HG03460 (cell line): ENCODE measurements at regions not wholly inside any gene's neighbourhood (a gene's known extent, or its start where the extent isn't known, plus 50 kb on each side); places are given as distances from the start of the nearest gene placed in this dataset.
"Not testable (repeated sequence)": the region's sequence is repeated elsewhere in the genome, so short reads cannot be mapped to it uniquely, and the experiment has no call there.

Source experiments
- ATAC-seq: cut with Tn5 transposase; IDR thresholded peaks from one replicate; pipeline ENCODE4 v1.9.1; 2021; ENCODE audit not compliant: unreplicated experiment

DNA sequence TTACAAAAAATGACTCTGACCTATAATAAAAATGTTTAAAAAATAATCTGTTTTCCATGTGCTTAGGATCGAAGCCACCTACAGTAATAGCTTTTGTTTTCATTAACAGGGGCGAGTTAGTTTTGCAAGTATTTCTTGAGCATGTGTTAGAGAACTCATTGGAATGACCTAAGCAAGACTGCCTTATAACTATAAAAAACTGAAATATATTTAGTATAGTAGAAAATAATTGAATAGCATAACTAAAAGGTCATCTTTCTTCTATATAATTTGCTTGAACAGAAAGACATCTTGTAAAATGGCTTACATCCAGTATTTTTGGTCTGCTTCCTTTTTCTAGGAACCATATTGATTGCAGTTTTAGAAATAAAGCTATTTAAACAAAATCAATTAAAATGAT lies 241.5 kb upstream of the NRIP1 start:
- no peak for ATAC-seq

DNA sequence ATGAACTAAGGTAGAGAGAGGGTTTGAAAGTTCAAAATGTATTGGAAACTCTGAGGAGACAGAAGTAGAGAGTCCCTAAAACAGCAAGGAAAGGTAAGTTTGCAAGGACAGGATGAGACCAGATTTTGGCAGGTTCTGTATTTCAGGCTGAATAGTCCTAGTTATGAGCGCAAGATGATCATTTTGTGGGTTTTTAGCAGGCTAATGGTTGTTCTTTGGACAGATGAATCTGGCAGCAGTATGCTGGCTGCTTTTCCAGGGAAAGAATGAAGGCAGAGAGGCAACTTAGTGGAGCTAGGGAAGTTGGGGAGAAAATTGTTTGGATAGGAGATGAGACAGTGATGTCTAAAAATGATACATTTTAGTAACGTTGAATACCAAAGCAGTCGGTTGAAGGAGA lies 243.5 kb upstream of the NRIP1 start:
- ATAC-seq, result no peak

DNA sequence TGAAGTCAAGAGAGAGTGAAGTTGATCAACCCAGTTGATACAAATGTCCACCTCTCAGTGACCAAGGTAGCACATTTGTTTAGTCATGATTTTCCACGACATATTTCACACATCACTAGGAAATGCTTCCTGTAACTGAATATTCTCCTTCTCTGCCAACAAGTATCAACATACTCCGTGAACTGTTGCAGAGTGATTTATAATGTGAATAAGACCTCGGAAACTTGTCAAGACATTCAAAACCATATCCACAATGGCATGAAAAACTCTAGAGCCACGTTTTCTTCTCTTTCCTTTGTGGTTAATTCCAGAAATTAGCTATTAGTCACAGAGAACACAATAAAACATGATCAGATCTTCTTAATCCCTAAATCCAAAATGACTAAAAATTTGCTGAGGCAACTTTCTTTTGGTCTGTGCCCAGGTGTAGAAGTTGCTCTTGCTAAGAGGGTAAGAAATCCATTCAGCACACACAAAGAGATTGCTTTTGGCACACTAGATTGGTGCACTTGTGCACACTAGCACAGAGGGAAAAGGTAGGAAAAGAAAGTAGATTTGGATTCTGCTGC lies 244.3 kb upstream of the NRIP1 start:
- ATAC-seq, result no peak

DNA sequence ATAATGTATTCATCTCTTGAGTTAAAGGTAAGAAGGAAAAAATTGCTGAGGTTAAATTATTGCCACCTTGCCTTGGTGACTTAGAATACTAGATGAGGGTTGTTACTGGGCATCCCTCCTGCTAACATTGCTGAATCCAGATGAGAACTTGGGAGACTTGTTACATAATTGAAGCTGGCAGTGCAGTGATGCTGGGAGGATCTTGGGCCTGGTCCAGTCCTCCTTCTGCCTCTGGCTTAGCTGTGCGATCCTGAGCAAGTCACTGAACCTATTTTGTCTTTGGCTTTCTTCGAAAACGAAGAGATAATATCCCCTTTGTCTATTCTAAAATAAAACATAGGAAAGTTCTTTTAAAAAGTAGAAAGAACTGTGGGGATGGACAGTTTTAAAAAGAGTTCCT lies 244.9 kb upstream of the NRIP1 start:
- no peak for ATAC-seq

DNA sequence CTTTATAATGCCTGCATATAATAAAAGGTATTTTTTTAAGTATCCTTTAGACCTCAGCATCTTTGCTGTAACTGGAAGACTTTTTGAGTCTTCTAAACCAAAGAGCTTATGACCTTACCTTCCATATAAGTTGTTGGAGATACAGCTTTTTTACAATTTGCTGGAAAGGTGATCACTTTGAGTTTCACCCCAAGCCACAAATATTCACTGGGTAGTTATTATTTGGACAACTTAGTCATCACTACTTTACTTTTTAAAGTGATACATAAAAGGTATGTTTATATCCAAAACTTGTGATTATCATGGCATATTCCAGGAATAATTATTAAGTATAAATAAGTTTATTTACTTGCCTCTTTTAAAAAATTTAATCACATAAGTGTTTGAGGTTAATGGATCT lies 246.7 kb upstream of the NRIP1 start:
- ATAC-seq, result no peak

DNA sequence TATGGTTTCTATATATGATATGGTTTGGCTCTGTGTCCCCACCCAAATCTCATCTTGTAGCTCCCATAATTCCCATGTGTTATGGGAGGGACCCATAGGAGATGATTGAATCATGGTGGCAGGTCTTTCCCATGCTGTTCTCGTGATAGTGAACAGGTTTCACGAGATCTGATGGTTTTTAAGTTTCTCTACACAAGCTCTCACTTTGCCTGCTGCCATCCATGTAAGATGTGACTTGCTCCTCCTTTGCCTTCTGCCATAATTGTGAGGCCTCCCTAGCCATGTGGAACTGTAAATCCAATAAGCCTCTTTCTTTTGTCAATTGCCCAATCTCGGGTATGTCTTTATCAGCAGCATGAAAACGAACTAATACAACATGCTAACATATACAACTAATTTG lies 252.2 kb upstream of the NRIP1 start:
- ATAC-seq, result not testable (repeated sequence)

DNA sequence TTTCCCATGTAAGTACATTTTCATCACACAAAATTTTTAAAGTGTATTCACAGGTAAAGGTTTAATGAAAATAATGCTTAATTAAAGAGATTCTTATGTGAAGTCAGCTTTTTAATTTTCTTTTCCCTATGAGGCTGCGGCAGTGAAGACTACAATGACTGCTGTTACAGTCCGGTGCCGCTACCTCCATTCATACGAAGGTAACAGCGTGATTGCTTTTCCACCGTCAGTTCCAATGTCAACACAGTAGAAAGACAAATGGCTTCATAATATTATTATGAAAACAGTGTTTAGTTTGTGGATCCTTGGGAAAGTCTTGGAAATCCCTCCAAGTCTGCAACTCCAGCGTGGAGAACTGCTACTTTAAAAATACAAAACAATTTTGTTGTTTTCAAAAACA lies 254.9 kb upstream of the NRIP1 start:
- no peak for ATAC-seq

DNA sequence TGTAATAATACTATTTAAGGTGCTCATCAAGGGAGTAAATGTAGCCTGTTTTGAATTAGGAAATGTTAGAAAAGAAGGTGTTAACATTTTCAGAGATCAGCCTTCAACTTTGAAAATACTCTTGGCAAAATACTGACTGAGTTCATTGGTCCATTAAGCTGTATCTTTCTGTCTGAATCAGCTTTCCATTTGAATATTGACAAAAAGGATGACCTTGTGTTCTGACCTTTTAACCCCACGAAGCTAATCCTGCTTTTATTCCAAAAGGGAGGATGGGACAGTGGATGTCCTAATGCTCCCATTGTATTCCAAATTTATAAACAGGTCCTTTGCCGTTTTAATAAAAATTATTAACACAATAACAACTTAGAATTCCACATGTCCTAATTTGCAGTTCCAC lies 259.7 kb upstream of the NRIP1 start:
- no peak for ATAC-seq

DNA sequence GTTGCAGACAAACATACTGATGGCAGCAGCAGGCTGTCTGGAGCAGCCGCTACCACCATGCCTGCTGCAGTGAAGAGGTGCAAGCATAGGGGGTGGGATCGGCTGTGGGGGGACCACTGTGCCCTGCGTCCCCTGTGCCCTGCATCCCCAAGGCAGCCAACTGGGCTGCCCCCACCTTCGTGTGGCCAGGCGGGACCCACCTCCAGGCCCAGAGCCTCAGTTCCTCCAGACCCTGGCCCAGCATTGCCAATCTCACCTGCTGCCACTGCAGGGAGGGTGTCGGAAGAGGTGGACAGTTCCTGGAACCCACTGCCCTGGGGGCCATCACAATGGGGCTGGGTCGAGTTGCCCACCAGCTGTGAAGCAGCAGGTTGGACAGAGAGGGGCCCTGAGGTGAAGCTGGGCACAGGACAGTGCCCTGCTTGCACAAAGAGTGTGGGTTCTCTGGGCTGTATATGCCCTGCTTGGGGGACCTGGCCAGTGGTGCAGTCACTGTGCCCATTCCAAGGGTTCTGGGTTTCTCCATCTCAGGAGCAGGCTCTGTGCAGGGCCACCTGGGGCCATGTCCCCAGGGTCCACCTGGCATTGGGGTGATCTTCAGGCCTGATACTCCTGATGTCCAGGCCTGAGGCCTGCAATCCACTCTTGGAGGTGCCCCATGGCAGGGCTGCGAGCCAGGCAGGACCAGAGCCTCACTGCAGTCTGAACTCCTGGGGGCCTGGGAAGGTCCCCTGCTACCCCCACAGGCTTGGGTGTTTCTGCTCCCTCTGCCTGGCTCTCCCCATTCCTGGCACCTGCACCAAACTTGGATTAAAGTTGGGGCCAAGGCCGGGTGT lies 261.4 kb upstream of the NRIP1 start:
- no peak for ATAC-seq

DNA sequence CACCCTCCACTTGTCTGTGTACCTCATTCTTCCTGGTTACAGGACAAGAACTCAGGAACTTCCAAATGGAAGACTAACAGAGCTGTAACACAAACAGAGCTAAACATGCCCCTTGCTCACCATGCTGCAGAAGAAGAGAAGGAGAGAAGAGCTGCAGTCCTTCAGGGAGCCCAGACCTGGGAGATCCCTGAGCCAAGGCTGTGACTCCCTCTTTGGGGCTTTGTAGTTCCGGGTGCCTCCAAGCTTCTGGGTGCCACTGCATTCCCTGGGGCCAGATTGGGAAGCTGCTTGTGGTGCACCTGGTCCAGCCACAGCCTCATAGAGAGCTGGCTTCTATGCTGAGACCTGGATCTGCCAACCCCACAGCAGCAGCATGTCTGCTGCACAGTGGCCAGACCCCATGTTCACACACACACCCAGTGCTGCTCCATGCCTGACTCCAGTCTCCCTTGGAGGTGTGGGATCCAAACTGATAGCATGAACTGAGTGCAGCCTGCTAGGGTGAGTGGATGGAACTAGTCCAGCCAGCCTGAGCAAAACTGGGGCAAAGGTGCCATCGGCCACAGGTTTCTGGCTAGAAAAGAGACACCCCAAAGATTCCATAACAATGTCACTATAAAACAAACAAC lies 263.0 kb upstream of the NRIP1 start:
- no peak for ATAC-seq

DNA sequence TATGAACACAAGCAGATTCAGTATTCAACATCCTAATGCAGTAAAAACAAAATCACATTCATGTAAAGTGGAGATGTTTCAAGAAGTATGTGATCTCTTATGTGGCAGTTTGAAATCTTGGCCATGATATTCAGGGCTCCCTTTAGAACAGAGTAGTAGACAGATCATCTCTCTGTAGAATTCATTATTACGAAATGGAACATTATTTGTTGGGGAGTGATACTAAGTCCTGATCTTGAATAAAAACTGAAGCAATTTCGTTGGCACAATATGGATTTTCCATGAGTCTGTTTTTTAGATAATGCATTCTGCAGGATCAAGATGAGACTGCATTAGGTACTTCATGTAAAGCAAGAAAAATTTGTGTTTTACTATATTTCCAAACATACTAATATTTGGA lies 264.4 kb upstream of the NRIP1 start:
- ATAC-seq, result no peak

DNA sequence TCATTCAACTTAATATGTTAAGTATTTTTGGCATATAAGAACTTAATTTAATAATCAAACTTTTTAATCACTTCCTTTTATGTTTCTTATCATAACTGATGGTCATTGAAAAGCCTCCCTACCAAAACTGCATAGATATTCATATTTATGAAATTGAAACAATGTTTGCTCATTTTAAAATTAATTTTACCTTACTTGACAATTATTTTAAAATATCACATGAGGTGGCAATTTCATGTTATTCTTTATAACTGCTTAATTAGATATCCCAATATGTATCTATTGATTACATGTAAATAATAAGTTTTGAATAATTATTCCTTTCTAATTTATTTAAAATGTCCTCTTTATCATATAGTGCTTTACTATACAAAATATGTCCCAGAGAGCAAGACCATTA lies 266.1 kb upstream of the NRIP1 start:
- ATAC-seq, result no peak

DNA sequence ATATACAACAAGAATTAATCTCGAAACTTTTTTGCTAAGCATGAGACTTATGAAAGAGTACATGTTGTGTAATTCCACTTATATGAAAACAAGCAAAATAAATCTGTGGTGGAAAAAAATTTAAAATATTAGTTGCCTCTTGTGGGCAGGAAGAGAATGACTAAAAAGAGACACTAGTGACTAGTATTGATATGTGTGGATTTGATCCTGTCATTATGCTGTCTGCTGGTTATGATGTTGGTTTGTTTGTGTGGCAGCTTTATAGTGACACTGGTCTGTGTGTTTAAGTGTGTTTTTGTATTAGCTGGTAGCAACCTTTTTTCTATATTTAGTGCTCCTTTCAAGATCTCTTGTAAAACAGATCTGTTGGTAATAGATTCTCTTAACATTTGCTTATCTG lies 267.8 kb upstream of the NRIP1 start:
- no peak for ATAC-seq

DNA sequence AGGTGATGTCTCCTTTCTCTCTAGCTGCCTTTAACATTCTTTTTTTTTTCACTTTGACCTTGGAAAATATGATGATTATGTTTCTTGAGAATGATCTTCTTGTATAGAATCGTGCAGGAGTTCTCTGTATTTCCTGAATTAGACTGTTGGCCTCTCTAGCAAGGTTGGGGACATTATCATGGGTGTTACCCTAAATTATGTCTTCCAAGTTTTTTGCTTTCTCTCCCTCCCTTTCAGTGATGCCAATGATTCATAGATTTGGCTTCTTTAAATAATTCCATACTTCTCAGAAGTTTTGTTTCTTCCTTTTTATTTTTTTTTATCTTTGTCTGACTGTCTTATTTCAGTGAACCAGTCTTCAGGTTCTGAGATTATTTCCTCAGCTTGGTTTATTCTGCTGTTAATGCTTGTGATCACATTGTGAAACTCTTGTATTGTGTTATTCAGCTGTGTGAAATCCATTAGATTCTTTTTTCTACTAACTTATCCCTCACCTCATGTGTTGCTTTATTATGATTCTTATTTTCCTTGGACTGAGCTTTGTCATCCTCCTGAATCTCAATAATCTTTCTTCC lies 268.4 kb upstream of the NRIP1 start:
- ATAC-seq, result no peak

DNA sequence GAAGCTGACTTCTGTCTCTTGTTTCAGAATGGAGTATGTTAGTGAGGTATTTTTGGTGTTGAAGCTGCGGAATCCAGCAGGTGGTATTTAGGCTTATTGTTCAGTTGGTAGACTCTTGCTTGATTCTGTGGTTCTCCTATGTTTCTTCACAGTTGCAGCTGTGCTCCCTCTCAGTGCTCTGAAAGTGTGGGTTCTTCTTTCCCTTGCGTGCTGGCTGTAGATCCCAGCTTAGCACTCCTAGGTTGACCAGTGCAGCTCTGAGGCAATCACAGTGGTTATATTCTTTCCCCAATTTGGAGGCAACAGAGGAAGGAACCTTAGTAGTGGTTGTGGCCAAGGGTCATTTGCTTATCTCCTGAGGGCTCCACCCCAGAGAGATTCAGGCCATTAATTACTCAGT lies 269.2 kb upstream of the NRIP1 start:
- no peak for ATAC-seq

DNA sequence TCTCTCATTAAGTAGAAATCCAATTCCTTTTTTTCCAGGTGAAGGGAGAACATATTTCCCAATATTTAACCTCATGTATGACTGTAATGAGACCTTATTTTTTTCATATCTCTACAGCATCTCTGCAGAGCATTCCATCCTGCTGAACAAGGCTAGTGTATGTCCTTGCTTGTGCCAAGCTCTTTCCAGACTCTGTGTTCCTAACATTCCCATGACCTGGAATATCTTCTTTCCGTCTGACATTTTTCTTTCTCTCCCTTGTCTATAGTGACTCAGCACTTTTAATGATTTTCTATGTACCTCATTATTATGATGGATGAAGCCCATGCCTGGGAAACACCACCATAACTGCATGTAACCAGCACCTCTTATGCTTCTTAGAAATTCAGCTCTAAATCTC lies 278.3 kb upstream of the NRIP1 start:
- ATAC-seq, result no peak

DNA sequence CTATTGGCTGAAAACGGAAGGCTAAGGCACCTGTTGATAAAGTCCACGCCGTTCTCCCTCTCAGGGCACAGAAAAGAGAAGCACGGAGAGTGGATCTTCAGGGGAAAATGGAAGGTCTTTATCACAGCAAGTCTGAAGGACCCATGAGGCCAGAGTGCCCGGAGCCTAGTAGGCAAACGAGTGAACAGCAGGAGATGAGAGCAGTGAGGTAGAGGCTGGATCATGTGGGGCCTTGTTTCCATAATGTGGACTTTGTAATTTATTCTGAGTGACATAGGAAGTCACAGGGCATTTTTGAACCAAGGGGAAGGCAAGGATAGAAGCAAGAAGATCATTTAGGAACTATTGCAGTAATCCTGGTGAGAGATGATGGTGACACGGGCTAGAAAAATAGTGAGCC lies 287.2 kb upstream of the NRIP1 start:
- ATAC-seq, result no peak

DNA sequence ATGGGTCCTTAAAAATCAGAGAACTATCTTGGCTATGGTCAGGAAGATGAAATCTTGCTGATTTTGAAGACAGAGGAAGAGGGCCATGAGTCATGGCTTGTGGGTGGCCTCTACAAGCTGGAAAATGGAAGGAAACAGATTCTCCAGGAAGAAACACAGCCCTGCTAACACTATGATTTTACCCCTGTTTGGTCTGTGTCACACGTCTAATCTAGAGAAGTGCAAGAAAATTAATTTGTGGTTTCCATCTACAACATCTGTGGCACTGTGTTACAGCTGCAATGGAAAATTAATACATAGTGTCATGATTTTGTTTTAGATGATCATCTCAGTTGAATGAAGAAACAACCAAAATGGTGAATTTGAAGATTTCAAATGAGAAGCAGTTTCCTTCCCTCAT lies 288.7 kb upstream of the NRIP1 start:
- no peak for ATAC-seq

DNA sequence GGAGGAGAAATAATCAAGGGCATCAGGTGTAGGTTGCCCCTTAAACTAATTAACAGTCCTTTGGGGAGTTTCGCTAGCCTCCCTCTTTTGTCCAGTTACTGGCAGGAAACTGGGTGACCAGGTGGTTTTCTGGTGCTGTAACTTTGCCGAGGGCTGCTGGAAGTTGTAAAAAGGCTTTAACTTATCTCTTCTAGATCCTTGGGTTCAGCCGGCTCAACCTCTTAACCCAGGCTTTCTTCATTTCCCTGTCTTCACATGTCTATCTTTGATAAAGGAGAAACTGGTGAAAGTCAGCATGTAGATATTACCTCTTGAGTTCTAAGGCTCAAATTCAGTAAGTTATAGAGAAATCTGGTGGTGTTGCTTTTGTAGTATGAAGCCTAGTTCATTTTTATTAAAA lies 289.7 kb upstream of the NRIP1 start:
- ATAC-seq, result no peak

DNA sequence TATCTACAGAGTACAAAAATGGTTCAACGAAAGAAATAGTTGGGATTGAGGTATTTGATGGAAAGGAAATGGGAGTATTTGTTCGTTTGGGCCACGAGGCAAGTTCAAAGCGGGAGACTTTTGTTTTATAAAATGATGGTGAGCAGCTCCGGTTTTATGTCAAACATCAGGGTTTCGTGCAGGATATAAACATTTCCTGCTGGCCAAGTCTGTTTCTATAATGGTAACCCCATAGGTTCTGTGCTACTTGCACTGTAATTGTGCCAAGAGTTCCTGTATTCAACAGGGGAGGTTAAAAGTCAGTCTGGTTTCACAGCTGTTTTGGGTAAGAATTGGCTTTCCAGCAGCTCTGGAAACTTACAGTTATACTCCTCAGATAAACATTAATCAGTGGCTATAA lies 290.3 kb upstream of the NRIP1 start:
- no peak for ATAC-seq

DNA sequence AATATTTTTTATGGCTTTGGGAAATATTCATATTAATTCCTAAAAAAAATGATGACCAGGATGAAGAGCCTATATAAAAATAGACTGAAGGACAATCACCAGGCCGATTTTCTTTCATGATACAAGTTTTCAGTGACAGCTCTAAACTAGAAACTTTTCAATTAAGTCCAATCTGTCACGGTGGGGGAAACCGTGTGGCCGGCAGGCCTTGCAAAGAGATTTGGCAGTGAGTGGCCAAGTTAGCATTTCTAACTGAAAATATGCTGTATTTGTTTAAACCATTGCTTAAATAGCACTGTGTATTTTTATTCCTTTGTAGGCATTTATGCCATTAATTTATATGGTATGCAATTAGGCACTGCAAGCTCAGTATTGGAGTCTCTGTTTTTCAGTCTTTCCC lies 294.5 kb upstream of the NRIP1 start:
- no peak for ATAC-seq

DNA sequence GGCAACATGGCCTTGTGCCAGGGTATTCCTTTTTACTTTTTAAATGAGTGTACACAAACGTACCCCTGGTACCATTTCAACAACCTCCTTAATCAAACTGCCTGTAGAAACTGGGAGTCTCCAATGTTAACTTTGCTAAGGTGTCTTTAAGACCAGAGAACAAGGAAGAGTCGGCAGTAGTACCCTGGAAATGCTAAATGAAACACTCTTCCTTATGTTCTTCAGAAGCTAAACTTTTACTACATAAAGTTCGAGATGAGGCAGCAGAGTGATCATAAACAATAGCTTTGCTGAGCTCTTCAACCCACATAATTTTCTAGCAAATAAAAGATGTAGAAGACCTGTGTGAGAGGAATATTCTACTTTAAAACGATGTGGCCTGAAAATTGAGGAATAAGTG lies 297.7 kb upstream of the NRIP1 start:
- ATAC-seq, result no peak
